Endothelial cell of umbilical vein (primary cell): ENCODE measurements at regions not wholly inside any gene's neighbourhood (a gene's known extent, or its start where the extent isn't known, plus 50 kb on each side); places are given as distances from the start of the nearest gene placed in this dataset.

Source experiments
- BruUV-seq: library from RNA; stranded (reverse); fragments of 400-500 nt; replicated peaks from 2 replicates; lab custom pipeline; 2021; lab: Mats Ljungman, UMichigan
- CTCF ChIA-PET: fragments of 300-600, 350-600 bp; sonication (Branson Sonifier 250); formaldehyde crosslinking; loops from one replicate; lab custom pipeline; 2021; ENCODE audit warnings: antibody characterized with exemption, inconsistent platforms; lab: Charles Lee
- POLR2A ChIA-PET: fragments of 300-600, 350-600 bp; sonication (Branson Sonifier 250); formaldehyde crosslinking; loops from one replicate; lab custom pipeline; 2021; ENCODE audit warnings: antibody characterized with exemption, inconsistent platforms; lab: Charles Lee
- DNase-seq: peaks from one replicate; pipeline ENCODE4 v3.0.0-alpha.2; 2011; ENCODE audit warnings: low read depth, low spot score
- FAIRE-seq: peaks from 2 replicates; lab custom pipeline; 2011; peaks lifted over from hg19 to GRCh38; lab: Jason Lieb, UNC
- H2AFZ ChIP-seq: 2 replicates; pipeline ENCODE4 v1.6.0; 2012; ENCODE audit warnings: low read depth, low read length, control low read depth, inconsistent platforms
- H3K27ac ChIP-seq: 2 replicates; pipeline ENCODE4 v1.5.1; 2011; ENCODE audit warnings: low read depth, mild to moderate bottlenecking, control low read depth, low read length, moderate library complexity; ENCODE audit not compliant: insufficient read depth
- H3K27me3 ChIP-seq, 2 experiments: 2 replicates each; pipeline versions ENCODE4 v1.6.0 to v1.6.1; 2011; ENCODE audit warnings: low read length in 2 of 2, mixed read lengths in 1 of 2; ENCODE audit not compliant: control insufficient read depth in 2 of 2, insufficient read depth in 2 of 2
- H3K36me3 ChIP-seq, 2 experiments: 2 replicates in 1 of 2; 3 replicates in 1 of 2; pipeline ENCODE4 v1.5.1; 2011; ENCODE audit warnings: low read length in 2 of 2, mild to moderate bottlenecking in 1 of 2, moderate library complexity in 1 of 2; ENCODE audit not compliant: control insufficient read depth in 2 of 2, insufficient read depth in 2 of 2; ENCODE audit errors: extremely low read depth in 1 of 2
- H3K4me1 ChIP-seq: 3 replicates; pipeline ENCODE4 v1.5.1; 2011; ENCODE audit warnings: mild to moderate bottlenecking, low read length; ENCODE audit not compliant: control insufficient read depth, insufficient read depth; ENCODE audit errors: extremely low read depth
- H3K4me2 ChIP-seq: 2 replicates; pipeline ENCODE4 v1.6.1; 2011; ENCODE audit warnings: low read length, control low read depth, mixed read lengths; ENCODE audit not compliant: insufficient read depth
- H3K4me3 ChIP-seq, 3 experiments: fragments of 200-600 bp in 1 of 3; sonication (generic), shearing (Covaris generic) in 1 of 3; replicated peaks in 1 of 3; 2 replicates each; pipeline ENCODE4 v1.5.1; 2011 to 2016; ENCODE audit warnings: control low read depth in 3 of 3, low read length in 3 of 3, mild to moderate bottlenecking in 2 of 3, inconsistent platforms in 1 of 3, low read depth in 1 of 3, moderate library complexity in 1 of 3; ENCODE audit not compliant: insufficient read depth in 1 of 3
- H3K79me2 ChIP-seq: 2 replicates; pipeline ENCODE4 v1.6.0; 2012; ENCODE audit warnings: low read length, inconsistent platforms; ENCODE audit not compliant: control insufficient read depth, insufficient read depth
- H3K9ac ChIP-seq: replicated peaks from 2 replicates; pipeline ENCODE3; 2011; ENCODE audit warnings: low read length, control low read depth; ENCODE audit not compliant: insufficient read depth; ENCODE audit errors: extremely low read depth
- H3K9me1 ChIP-seq: replicated peaks from 3 replicates; pipeline ENCODE4 v1.6.0; 2011; ENCODE audit warnings: mild to moderate bottlenecking, low read length; ENCODE audit not compliant: control insufficient read depth, insufficient read depth; ENCODE audit errors: extremely low read depth
- H3K9me3 ChIP-seq: replicated peaks from 2 replicates; pipeline ENCODE4 v1.5.1; 2012; ENCODE audit warnings: low read length, inconsistent platforms; ENCODE audit not compliant: control insufficient read depth, insufficient read depth
- H4K20me1 ChIP-seq: replicated peaks from 2 replicates; pipeline ENCODE3; 2011; ENCODE audit warnings: mild to moderate bottlenecking, low read length; ENCODE audit not compliant: control insufficient read depth, insufficient read depth; ENCODE audit errors: extremely low read depth
- EZH2 ChIP-seq: IDR thresholded peaks from 2 replicates; pipeline ENCODE4 v1.6.1; 2012; ENCODE audit warnings: borderline replicate concordance, low read depth, mild to moderate bottlenecking, moderate library complexity, low read length, inconsistent platforms; ENCODE audit not compliant: severe bottlenecking
- FOS ChIP-seq: IDR thresholded peaks from 2 replicates; pipeline ENCODE4 v1.6.1; 2011; ENCODE audit warnings: mild to moderate bottlenecking, low read length, moderate library complexity, borderline replicate concordance; ENCODE audit not compliant: insufficient read depth
- GATA2 ChIP-seq: IDR thresholded peaks from 2 replicates; pipeline ENCODE4 v1.7.0; 2011; ENCODE audit warnings: low read depth, mild to moderate bottlenecking, moderate library complexity, mixed read lengths, low read length; ENCODE audit not compliant: insufficient read length, insufficient read depth
- JUN ChIP-seq: IDR thresholded peaks from 2 replicates; pipeline ENCODE4 v1.6.1; 2011; ENCODE audit warnings: borderline replicate concordance, low read depth; ENCODE audit not compliant: insufficient read length, insufficient read depth
- MYC ChIP-seq: IDR thresholded peaks from one replicate; pipeline ENCODE4 v1.6.1; 2011; ENCODE audit warnings: mild to moderate bottlenecking, low read depth, low read length
- POLR2A ChIP-seq: IDR thresholded peaks from 2 replicates; pipeline ENCODE4 v1.6.1; 2012; ENCODE audit warnings: low read depth, mild to moderate bottlenecking, control low read depth, low read length
- POLR2AphosphoS5 ChIP-seq: IDR thresholded peaks from 2 replicates; pipeline ENCODE4 v1.6.1; 2012; ENCODE audit warnings: low read depth, mild to moderate bottlenecking, control low read depth, low read length, moderate library complexity; ENCODE audit not compliant: insufficient read depth
- dilution Hi-C: fragments of 300-500 bp; cut with MboI; formaldehyde crosslinking; loops from one replicate; pipeline ENCODE4 v1.15.0; 2019; ENCODE audit warnings: low sequenced_read_pairs; ENCODE audit not compliant: extremely low pct_ligation_motif_present
- intact Hi-C: fragments of 100-400 bp; cut with micrococcal nuclease; formaldehyde crosslinking; loops from one replicate; pipeline ENCODE4 v1.10.0; 2022
- TF ChIP-seq, protein P1 (sequence below): IDR thresholded peaks from 2 replicates; pipeline ENCODE4 v1.6.1; 2011; ENCODE audit not compliant: insufficient read depth, insufficient read length
- TF ChIP-seq, protein P2 (sequence below), 2 donors: IDR thresholded peaks; 1 replicate in 1 of 2; 2 replicates in 1 of 2; pipeline ENCODE4 v1.5.1; 2011; ENCODE audit warnings: low read length in 2 of 2, mild to moderate bottlenecking in 2 of 2, moderate library complexity in 2 of 2, control low read depth in 1 of 2, inconsistent platforms in 1 of 2, low read depth in 1 of 2; ENCODE audit not compliant: insufficient read depth in 1 of 2; ENCODE audit errors: extremely low read depth in 1 of 2

DNA sequence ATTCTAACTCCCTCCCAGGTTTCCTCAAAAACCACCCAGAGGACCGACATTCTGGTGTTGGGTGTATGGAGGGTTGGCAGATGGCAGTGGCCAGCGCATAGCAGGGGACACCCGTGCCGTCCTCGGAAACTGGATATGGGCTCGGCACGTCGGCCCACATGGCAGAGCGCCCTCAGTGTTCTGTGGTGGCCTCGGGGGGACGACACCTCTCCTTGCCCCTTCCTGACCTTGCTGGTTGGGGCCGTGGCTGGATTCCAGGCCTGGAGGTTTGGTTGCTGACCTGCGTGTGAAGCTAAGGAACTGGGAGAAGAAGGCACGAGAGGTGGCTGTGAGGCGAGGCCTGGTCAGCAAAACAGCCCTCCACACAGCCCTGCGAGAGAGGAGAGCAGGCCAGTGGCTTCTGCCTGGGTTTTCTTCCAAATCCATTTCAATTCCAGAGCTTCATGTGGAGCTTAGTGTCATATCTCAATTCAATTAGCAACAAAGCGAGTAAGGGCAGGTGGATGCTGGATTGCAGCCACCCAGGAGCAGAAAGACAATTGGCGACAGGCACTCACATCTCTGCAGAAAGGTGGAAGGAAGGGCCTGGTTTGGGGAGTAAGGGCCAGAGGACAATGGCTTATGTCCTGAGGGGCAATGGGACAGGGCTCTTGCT lies 478.4 kb downstream of the BRD1 start:
- DNase-seq (no peak), FAIRE-seq (no peak)
- Histone ChIP-seq H3K9ac (no peak overlapping the region), H4K20me1 (no peaks in the 10 kb centered on the region), H3K79me2 (no peaks in the 10 kb centered on the region), H3K9me3 (peaks cover 6% of the 10 kb centered on the region), H3K4me1 (no peaks in the 10 kb centered on the region), H3K27me3 (no peaks in the 10 kb centered on the region), H3K36me3 (no peaks in the 10 kb centered on the region), H3K4me3 (no peak overlapping the region), H3K4me2 (no peak overlapping the region), H3K9me1 (no peaks in the 10 kb centered on the region), H3K27ac (no peak overlapping the region), H2AFZ (no peak overlapping the region)
- dilution Hi-C loops (no loop called here), intact Hi-C loops (no loop called here)
- CTCF ChIA-PET = no interaction called here
- no TSS peak for BruUV-seq
- TF ChIP-seq, protein P1, sequence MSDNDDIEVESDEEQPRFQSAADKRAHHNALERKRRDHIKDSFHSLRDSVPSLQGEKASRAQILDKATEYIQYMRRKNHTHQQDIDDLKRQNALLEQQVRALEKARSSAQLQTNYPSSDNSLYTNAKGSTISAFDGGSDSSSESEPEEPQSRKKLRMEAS = no peak
- no peak for TF ChIP-seq JUN
- TF ChIP-seq MYC = no peak
- no peak for TF ChIP-seq POLR2A
- no peak for TF ChIP-seq EZH2
- TF ChIP-seq POLR2AphosphoS5 = no peak
- TF ChIP-seq FOS = no peak
- TF ChIP-seq, protein P2, sequence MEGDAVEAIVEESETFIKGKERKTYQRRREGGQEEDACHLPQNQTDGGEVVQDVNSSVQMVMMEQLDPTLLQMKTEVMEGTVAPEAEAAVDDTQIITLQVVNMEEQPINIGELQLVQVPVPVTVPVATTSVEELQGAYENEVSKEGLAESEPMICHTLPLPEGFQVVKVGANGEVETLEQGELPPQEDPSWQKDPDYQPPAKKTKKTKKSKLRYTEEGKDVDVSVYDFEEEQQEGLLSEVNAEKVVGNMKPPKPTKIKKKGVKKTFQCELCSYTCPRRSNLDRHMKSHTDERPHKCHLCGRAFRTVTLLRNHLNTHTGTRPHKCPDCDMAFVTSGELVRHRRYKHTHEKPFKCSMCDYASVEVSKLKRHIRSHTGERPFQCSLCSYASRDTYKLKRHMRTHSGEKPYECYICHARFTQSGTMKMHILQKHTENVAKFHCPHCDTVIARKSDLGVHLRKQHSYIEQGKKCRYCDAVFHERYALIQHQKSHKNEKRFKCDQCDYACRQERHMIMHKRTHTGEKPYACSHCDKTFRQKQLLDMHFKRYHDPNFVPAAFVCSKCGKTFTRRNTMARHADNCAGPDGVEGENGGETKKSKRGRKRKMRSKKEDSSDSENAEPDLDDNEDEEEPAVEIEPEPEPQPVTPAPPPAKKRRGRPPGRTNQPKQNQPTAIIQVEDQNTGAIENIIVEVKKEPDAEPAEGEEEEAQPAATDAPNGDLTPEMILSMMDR (IDR thresholded peaks at IDR 0.05; ENCODE audit: extremely low read depth in 1 of 2, insufficient read depth in 1 of 2, low read depth in 1 of 2, low read length in 2 of 2) = no peak
- no peak for TF ChIP-seq GATA2
- POLR2A ChIA-PET = no interaction called here
